CD4-positive, alpha-beta T cell (primary cell): ENCODE measurements at regions not wholly inside any gene's neighbourhood (a gene's known extent, or its start where the extent isn't known, plus 50 kb on each side); places are given as distances from the start of the nearest gene placed in this dataset.

Experiments
- ATAC-seq: fragments of 200-7000 bp; cut with Tn5 transposase; one replicate; pipeline ENCODE4 v1.10.0; 2022; ENCODE audit warnings: mild to moderate bottlenecking; ENCODE audit not compliant: poor library complexity
- CTCF ChIA-PET: fragments of 350-600 bp; sonication (Branson Sonifier 250); formaldehyde crosslinking; loops from one replicate; lab custom pipeline; 2021; ENCODE audit warnings: antibody characterized with exemption, inconsistent platforms; lab: Charles Lee
- POLR2A ChIA-PET: fragments of 350-600 bp; sonication (Branson Sonifier 250); formaldehyde crosslinking; loops from one replicate; lab custom pipeline; 2021; ENCODE audit warnings: antibody characterized with exemption, inconsistent platforms; lab: Charles Lee
- DNase-seq, 14 experiments: peaks; one replicate each; pipeline ENCODE4 v3.0.0-alpha.2; 2013 to 2020; ENCODE audit warnings: mixed read lengths in 2 of 14
- H3K27ac ChIP-seq, 2 donors: one replicate each; pipeline versions ENCODE4 v1.5.1 to v1.7.0; 2013; ENCODE audit warnings: low read length in 2 of 2, low read depth in 1 of 2, mild to moderate bottlenecking in 1 of 2
- H3K27me3 ChIP-seq, 2 experiments: 1 replicate in 1 of 2; 2 replicates in 1 of 2; pipeline versions ENCODE4 v1.6.1 to v1.7.0; 2013; ENCODE audit warnings: low read length in 2 of 2, control low read depth in 1 of 2, mild to moderate bottlenecking in 1 of 2, moderate library complexity in 1 of 2; ENCODE audit not compliant: insufficient read depth in 2 of 2, control insufficient read depth in 1 of 2
- H3K36me3 ChIP-seq: one replicate; pipeline ENCODE4 v1.6.1; 2013; ENCODE audit warnings: low read length, control low read depth; ENCODE audit not compliant: insufficient read depth
- H3K4me1 ChIP-seq: one replicate; pipeline ENCODE4 v1.6.1; 2013; ENCODE audit warnings: low read length, control low read depth; ENCODE audit not compliant: insufficient read depth
- H3K4me3 ChIP-seq: one replicate; pipeline ENCODE4 v1.5.1; 2013; ENCODE audit warnings: mild to moderate bottlenecking, low read length, moderate library complexity
- H3K9me3 ChIP-seq, 2 experiments: 1 replicate in 1 of 2; 2 replicates in 1 of 2; pipeline versions ENCODE4 v1.6.1 to v1.7.0; 2013; ENCODE audit warnings: low read length in 2 of 2, mild to moderate bottlenecking in 2 of 2, control low read depth in 1 of 2, moderate library complexity in 1 of 2; ENCODE audit not compliant: control insufficient read depth in 1 of 2, insufficient read depth in 1 of 2
- H3K27ac Mint-ChIP-seq: one replicate; pipeline ENCODE4 v1.8.0; 2020; ENCODE audit warnings: mixed read lengths
- H3K27me3 Mint-ChIP-seq: one replicate; pipeline ENCODE4 v1.8.0; 2021; ENCODE audit warnings: mixed read lengths
- H3K36me3 Mint-ChIP-seq: one replicate; pipeline ENCODE4 v1.8.0; 2021; ENCODE audit warnings: low read depth, mixed read lengths
- H3K4me1 Mint-ChIP-seq: one replicate; pipeline ENCODE4 v1.8.0; 2021; ENCODE audit warnings: low read depth, mixed read lengths
- H3K4me3 Mint-ChIP-seq: one replicate; pipeline ENCODE4 v1.8.0; 2020; ENCODE audit warnings: mild to moderate bottlenecking, mixed read lengths
- H3K9me3 Mint-ChIP-seq: one replicate; pipeline ENCODE4 v1.8.0; 2020; ENCODE audit warnings: mixed read lengths
- intact Hi-C, 2 experiments: fragments of 100-400 bp; cut with DNase I in 1 of 2; cut with micrococcal nuclease in 1 of 2; formaldehyde crosslinking; loops; one replicate each; pipeline versions ENCODE4 v1.15.1 to v1.9.0; 2023 to 2025; cut with DNase I, micrococcal nuclease
- TF ChIP-seq, protein P1 (sequence below): fragments of 200-600 bp; IDR thresholded peaks from one replicate; pipeline ENCODE4 v1.8.0; 2022; ENCODE audit warnings: antibody characterized with exemption, mild to moderate bottlenecking

DNA sequence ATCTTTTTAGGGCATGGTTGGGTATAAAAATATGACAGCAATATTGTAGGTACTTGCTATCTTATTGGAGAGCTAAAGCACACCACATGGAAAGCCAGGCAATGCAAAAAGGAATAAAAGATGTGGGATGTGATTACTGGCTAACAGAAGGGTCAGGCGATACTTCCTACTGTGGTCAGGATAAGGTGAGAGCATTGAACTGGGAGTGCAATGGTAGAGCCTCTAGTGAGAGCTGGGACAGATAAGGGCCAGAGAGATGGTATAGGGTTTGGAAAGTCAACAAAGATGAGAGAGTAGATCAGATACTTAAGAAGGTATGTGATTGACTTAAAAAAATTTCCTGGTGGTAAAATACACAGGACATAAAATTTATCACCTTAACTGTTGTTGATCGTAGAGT, 160.7 kb upstream of the MAN1A1 start:
- CTCF ChIA-PET = no interaction called here
- Histone ChIP-seq H3K4me1 (no peaks in the 10 kb centered on the region), H3K9me3 (no peaks in the 10 kb centered on the region), H3K27ac (no peak overlapping the region), H3K27me3 (no peaks in the 10 kb centered on the region), H3K4me3 (no peak overlapping the region), H3K36me3 (no peaks in the 10 kb centered on the region)
- ATAC-seq (no peak), DNase-seq (no peak)
- intact Hi-C loops = no loop called here
- H3K27ac Mint-ChIP-seq = no peak overlapping the region
- POLR2A ChIA-PET = no interaction called here
- H3K27me3 Mint-ChIP-seq = no peaks in the 10 kb centered on the region
- no peaks in the 10 kb centered on the region for H3K36me3 Mint-ChIP-seq
- H3K9me3 Mint-ChIP-seq = no peaks in the 10 kb centered on the region
- H3K4me1 Mint-ChIP-seq = no peaks in the 10 kb centered on the region
- TF ChIP-seq, protein P1, sequence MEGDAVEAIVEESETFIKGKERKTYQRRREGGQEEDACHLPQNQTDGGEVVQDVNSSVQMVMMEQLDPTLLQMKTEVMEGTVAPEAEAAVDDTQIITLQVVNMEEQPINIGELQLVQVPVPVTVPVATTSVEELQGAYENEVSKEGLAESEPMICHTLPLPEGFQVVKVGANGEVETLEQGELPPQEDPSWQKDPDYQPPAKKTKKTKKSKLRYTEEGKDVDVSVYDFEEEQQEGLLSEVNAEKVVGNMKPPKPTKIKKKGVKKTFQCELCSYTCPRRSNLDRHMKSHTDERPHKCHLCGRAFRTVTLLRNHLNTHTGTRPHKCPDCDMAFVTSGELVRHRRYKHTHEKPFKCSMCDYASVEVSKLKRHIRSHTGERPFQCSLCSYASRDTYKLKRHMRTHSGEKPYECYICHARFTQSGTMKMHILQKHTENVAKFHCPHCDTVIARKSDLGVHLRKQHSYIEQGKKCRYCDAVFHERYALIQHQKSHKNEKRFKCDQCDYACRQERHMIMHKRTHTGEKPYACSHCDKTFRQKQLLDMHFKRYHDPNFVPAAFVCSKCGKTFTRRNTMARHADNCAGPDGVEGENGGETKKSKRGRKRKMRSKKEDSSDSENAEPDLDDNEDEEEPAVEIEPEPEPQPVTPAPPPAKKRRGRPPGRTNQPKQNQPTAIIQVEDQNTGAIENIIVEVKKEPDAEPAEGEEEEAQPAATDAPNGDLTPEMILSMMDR = no peak
- no peak overlapping the region for H3K4me3 Mint-ChIP-seq

DNA sequence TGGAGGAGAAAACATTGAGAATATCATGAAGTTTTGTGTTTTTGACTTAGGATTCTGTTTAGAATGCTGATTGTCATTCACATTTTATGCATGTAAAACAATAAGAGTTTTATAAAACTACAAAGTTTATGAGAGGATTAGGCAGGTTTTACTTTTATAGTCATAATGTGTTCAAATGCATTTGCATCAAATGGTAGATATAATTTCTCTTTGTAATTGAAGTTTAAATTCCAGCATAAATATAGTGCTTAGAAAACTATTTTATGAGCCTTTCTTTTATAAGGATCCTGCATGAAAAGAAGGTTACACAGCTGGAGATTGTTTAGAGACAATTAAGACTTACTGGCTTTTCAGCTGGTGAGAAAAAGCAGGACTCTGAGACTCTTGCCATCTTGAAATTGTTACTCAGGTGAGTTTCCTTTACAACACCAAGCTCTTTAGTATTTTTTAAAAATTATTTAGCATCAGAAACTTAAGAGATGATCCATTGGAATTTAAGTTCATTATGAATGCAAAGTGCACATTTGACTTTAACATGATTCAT, 157.1 kb upstream of the MAN1A1 start:
- TF ChIP-seq, protein P1 = no peak
- no peaks in the 10 kb centered on the region for H3K27me3 Mint-ChIP-seq
- Histone ChIP-seq H3K27me3 (no peaks in the 10 kb centered on the region), H3K9me3 (no peaks in the 10 kb centered on the region), H3K36me3 (no peaks in the 10 kb centered on the region), H3K4me3 (no peak overlapping the region), H3K27ac (no peak overlapping the region), H3K4me1 (no peaks in the 10 kb centered on the region)
- ChIA-PET POLR2A (no interaction called here), CTCF (interaction anchor here (1.2 kb wide), 1 partner anchor 19 kb away, joined by 3 read pairs; no protein-coding TSS in a partner anchor)
- no peaks in the 10 kb centered on the region for H3K9me3 Mint-ChIP-seq
- no peaks in the 10 kb centered on the region for H3K4me1 Mint-ChIP-seq
- intact Hi-C loops = no loop called here
- H3K27ac Mint-ChIP-seq = no peak overlapping the region
- no peak overlapping the region for H3K4me3 Mint-ChIP-seq
- no peak for ATAC-seq
- no peak for DNase-seq
- no peaks in the 10 kb centered on the region for H3K36me3 Mint-ChIP-seq

DNA sequence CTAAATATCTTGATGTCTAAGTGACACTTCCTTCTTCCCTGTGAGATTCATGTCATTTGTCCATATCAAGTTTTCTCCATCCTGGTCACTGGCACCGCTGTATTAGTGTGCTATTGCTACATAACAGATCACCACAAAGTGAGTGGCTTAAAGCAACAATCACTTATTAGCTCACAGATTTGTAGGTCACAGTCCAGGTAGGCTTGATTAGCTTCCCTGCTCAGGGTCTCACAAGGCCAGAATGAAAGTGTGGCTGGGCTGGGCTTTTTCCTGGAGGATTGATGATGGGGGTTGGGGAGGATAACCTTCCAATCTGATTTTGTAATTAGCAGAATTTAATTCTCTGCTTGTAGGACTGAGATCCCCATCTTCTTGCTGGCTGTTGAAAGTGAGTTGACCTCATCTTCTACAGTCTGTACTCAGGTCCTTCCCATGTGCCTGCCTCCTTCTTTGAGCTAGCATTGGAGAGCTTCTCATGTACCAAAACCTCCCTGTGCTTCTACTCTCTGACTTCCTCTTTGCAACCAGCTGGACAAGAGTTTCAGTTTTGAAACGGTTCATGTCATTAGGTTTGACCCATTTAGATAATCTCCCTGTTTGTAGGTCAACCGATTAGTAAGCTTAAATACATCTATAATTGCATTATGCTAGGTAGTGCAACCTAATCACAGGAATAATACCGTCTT, 152.4 kb upstream of the MAN1A1 start:
- Histone ChIP-seq H3K27me3 (no peaks in the 10 kb centered on the region), H3K4me3 (no peak overlapping the region), H3K27ac (no peak overlapping the region), H3K36me3 (no peaks in the 10 kb centered on the region), H3K9me3 (no peaks in the 10 kb centered on the region), H3K4me1 (no peaks in the 10 kb centered on the region)
- no peak for ATAC-seq
- intact Hi-C loops = no loop called here
- Mint-ChIP-seq H3K27me3 (no peaks in the 10 kb centered on the region), H3K9me3 (no peaks in the 10 kb centered on the region), H3K27ac (no peak overlapping the region), H3K36me3 (no peaks in the 10 kb centered on the region), H3K4me1 (no peaks in the 10 kb centered on the region), H3K4me3 (no peak overlapping the region)
- no peak for DNase-seq
- POLR2A ChIA-PET = no interaction called here
- TF ChIP-seq, protein P1 = no peak
- CTCF ChIA-PET = no interaction called here
